GM12878 (cell line): ENCODE measurements at regions not wholly inside any gene's neighbourhood (a gene's known extent, or its start where the extent isn't known, plus 50 kb on each side); places are given as distances from the start of the nearest gene placed in this dataset.

Experiments used
- ATAC-seq: fragments of 200-7000 bp; cut with Tn5 transposase; 3 replicates; pipeline ENCODE4 v1.9.1; 2020; ENCODE audit warnings: mild to moderate bottlenecking, moderate library complexity
- BruUV-seq: library from RNA; stranded (reverse); fragments of 400-500 nt; replicated peaks from 2 replicates; lab custom pipeline; 2021; lab: Mats Ljungman, UMichigan
- CTCF ChIA-PET: fragments of 300-600 bp; sonication (Branson Sonifier 250); formaldehyde crosslinking; extraction: SDS; loops from one replicate; lab custom pipeline; 2021; ENCODE audit warnings: inconsistent platforms; lab: Yijun Ruan, JAX
- POLR2A ChIA-PET: fragments of 350-600 bp; formaldehyde crosslinking; extraction: SDS; loops from one replicate; lab custom pipeline; 2021; ENCODE audit warnings: inconsistent platforms; lab: Charles Lee
- RAD21 ChIA-PET: fragments of 300-600 bp; sonication (Branson Sonifier 250); formaldehyde crosslinking; loops from one replicate; lab custom pipeline; 2023; ENCODE audit warnings: antibody characterized with exemption; ENCODE audit not compliant: unreplicated experiment; lab: Charles Lee
- SMC1A ChIA-PET: fragments of 300-600 bp; sonication (Branson Sonifier 250); formaldehyde crosslinking; loops from one replicate; lab custom pipeline; 2023; ENCODE audit not compliant: unreplicated experiment, uncharacterized antibody; lab: Charles Lee
- DNase-seq: peaks from one replicate; pipeline ENCODE4 v3.0.0-alpha.2; 2011; ENCODE audit warnings: low read depth, low spot score
- FAIRE-seq: peaks from 3 replicates; lab custom pipeline; 2011; peaks lifted over from hg19 to GRCh38; lab: Jason Lieb, UNC
- H2AFZ ChIP-seq: 2 replicates; pipeline ENCODE4 v1.6.0; 2011; ENCODE audit warnings: low read depth, low read length, control low read depth; ENCODE audit not compliant: control insufficient read depth
- H3K27ac ChIP-seq: 2 replicates; pipeline ENCODE4 v1.5.1; 2011; ENCODE audit warnings: control low read depth; ENCODE audit not compliant: control insufficient read depth, insufficient read depth
- H3K27me3 ChIP-seq, 2 experiments: replicated peaks in 1 of 2; 2 replicates each; pipeline versions ENCODE4 v1.6.0 to v1.6.1; 2011; ENCODE audit warnings: low read length in 1 of 2; ENCODE audit not compliant: control insufficient read depth in 2 of 2, insufficient read depth in 2 of 2
- H3K36me3 ChIP-seq, 2 experiments: 2 replicates each; pipeline ENCODE4 v1.5.1; 2011; ENCODE audit warnings: low read length in 1 of 2; ENCODE audit not compliant: control insufficient read depth in 2 of 2, insufficient read depth in 2 of 2
- H3K4me1 ChIP-seq: 2 replicates; pipeline ENCODE4 v1.6.1; 2011; ENCODE audit warnings: mild to moderate bottlenecking, low read length, moderate library complexity, mixed read lengths; ENCODE audit not compliant: control insufficient read depth, insufficient read depth
- H3K4me2 ChIP-seq: 2 replicates; pipeline ENCODE4 v1.6.0; 2011; ENCODE audit warnings: control low read depth; ENCODE audit not compliant: control insufficient read depth, insufficient read depth
- H3K4me3 ChIP-seq: fragments of 200-600 bp; sonication (generic); 2 replicates; pipeline ENCODE4 v1.5.1; 2016
- H3K79me2 ChIP-seq: 2 replicates; pipeline ENCODE4 v1.6.0; 2011; ENCODE audit warnings: low read length; ENCODE audit not compliant: control insufficient read depth, insufficient read depth
- H3K9ac ChIP-seq: 2 replicates; pipeline ENCODE4 v1.8.0; 2011; ENCODE audit warnings: low read length, control low read depth, mixed read lengths; ENCODE audit not compliant: control insufficient read depth, insufficient read depth
- H3K9me3 ChIP-seq: replicated peaks from 3 replicates; pipeline ENCODE4 v1.5.1; 2011; ENCODE audit warnings: mild to moderate bottlenecking, low read length; ENCODE audit not compliant: control insufficient read depth, insufficient read depth
- H4K20me1 ChIP-seq: 2 replicates; pipeline ENCODE4 v1.6.0; 2011; ENCODE audit not compliant: control insufficient read depth, insufficient read depth
- BCL11A ChIP-seq: IDR thresholded peaks from 2 replicates; pipeline ENCODE4 v1.6.1; 2011; ENCODE audit warnings: low read depth, low read length
- FOXM1 ChIP-seq: IDR thresholded peaks from 2 replicates; pipeline ENCODE4 v1.6.1; 2012; ENCODE audit warnings: low read depth, mild to moderate bottlenecking, inconsistent platforms, low read length, moderate library complexity
- IRF3 ChIP-seq: fragments of 450-650 bp; IDR thresholded peaks from 2 replicates; pipeline ENCODE4 v1.6.1; 2014; ENCODE audit warnings: mild to moderate bottlenecking
- IRF4 ChIP-seq: IDR thresholded peaks from 2 replicates; pipeline ENCODE4 v1.6.1; 2011; ENCODE audit warnings: low read depth, low read length
- ZNF687 ChIP-seq: fragments of 450-650 bp; IDR thresholded peaks from 2 replicates; pipeline ENCODE4 v1.6.1; 2017; ENCODE audit warnings: mild to moderate bottlenecking, moderate library complexity
- WGBS: methylation state at CpG from one replicate; pipeline ENCODE4 v1.1.6; 2016; ENCODE audit warnings: low lambda C conversion rate; ENCODE audit not compliant: insufficient replicate concordance, insufficient coverage; ENCODE audit errors: missing lambda C conversion rate; 5-methylcytosine and 5-hydroxymethylcytosine counted together
- in situ Hi-C: fragments of 300-500 bp; cut with MboI; formaldehyde crosslinking; loops from 9 replicates; pipeline ENCODE4 v1.14.3; 2018; ENCODE audit warnings: mixed read lengths
- intact Hi-C: fragments of 100-400 bp; cut with micrococcal nuclease; formaldehyde crosslinking; loops from one replicate; pipeline ENCODE4 v1.14.2; 2022; ENCODE audit not compliant: unreplicated experiment

GRCh38 chr14:44287858-44288257 is 219.2 kb downstream of the FSCB start:
- Histone ChIP-seq H3K4me2 (no peak overlapping the region), H3K36me3 (no peaks in the 10 kb centered on the region)
- no peak for TF ChIP-seq IRF4
- no peak for TF ChIP-seq IRF3
- TF ChIP-seq FOXM1, result no peak
- TF ChIP-seq BCL11A, result no peak
- TF ChIP-seq ZNF687, result no peak
- TF ChIP-seq, all 136 proteins: peak for 0
- Histone ChIP-seq H3K27ac (no peak overlapping the region), H3K9me3 (no peaks in the 10 kb centered on the region), H3K27me3 (no peaks in the 10 kb centered on the region), H3K4me3 (no peak overlapping the region), H2AFZ (no peak overlapping the region), H3K9ac (no peak overlapping the region), H4K20me1 (no peaks in the 10 kb centered on the region), H3K79me2 (no peaks in the 10 kb centered on the region), H3K4me1 (no peaks in the 10 kb centered on the region)
- ChIA-PET POLR2A (no interaction called here), RAD21 (no interaction called here), SMC1A (no interaction called here), CTCF (no interaction called here)
- intact Hi-C loops, result no loop called here
- 64% methylated on average over 2 of the region's 2 CpGs for WGBS
- FAIRE-seq (no peak), ATAC-seq (no peak), DNase-seq (no peak)
- in situ Hi-C loops, result no loop called here
- no TSS peak for BruUV-seq
